ENCODE measurements at regions not wholly inside any gene's neighbourhood (a gene's known extent, or its start where the extent isn't known, plus 50 kb on each side); places are given as distances from the start of the nearest gene placed in this dataset.

DNA sequence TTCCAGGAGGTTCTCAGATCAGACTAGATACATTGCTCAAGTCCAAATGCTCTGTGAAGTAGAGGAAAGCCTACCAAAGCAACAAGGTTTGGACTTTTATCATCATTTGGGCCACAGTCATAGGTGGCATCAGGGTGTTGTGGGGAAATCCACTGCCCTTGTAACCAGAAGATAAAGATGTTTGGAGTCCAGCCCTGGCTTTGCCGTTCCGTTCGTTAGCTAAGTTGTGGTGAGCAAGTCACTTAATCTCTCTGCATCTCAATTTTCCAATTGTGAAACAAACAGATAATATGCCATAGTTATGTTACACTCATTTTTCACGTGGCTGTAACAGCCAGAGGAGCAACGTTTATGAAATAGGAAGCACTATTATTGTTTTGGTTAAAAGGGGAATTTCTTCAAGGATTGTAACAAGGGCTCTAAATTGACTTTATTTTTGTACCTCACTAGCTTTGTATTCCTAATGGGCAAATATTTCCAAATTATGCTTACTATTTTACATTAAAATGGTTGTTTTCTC lies 125.6 kb downstream of the CD47 start:
- TF ChIP-seq CTCF (conservative IDR thresholded peaks at IDR 0.05; ENCODE audit: low read length) (no peak), EZH2phosphoT487 (IDR thresholded peaks at IDR 0.05; ENCODE audit: borderline replicate concordance, low read depth, low read length) (no peak)

Data from OCI-LY7 (cell line).